ENCODE measurements at regions not wholly inside any gene's neighbourhood (a gene's known extent, or its start where the extent isn't known, plus 50 kb on each side); places are given as distances from the start of the nearest gene placed in this dataset.
"Not testable (repeated sequence)": the region's sequence is repeated elsewhere in the genome, so short reads cannot be mapped to it uniquely, and the experiment has no call there.

- TF ChIP-seq TCF7 (CRISPR knock-in tag; IDR thresholded peaks at IDR 0.05; ENCODE audit: low read depth); ZSCAN18 (CRISPR knock-in tag; IDR thresholded peaks at IDR 0.05): not testable (repeated sequence)
Observed at GRCh38 chr1:219545756-219546155, 67.1 kb downstream of the ZC3H11B start.
